Activated naive CD8-positive, alpha-beta T cell treated with anti-CD3 and anti-CD28 coated beads, Interleukin-2, amount 10 ng/mL, durations not matched to agents 7 days and 5 days (primary cell): ENCODE measurements at regions not wholly inside any gene's neighbourhood (a gene's known extent, or its start where the extent isn't known, plus 50 kb on each side); places are given as distances from the start of the nearest gene placed in this dataset.

ENCODE experiments used
- ATAC-seq: fragments of 150-1000 bp; cut with Tn5 transposase; one replicate; pipeline ENCODE4 v1.10.0; 2021; ENCODE audit warnings: low read depth, moderate library complexity
- POLR2A ChIA-PET: fragments of 350-600 bp; sonication (Branson Sonifier 250); formaldehyde crosslinking; loops from one replicate; lab custom pipeline; 2021; ENCODE audit warnings: antibody characterized with exemption; lab: Charles Lee
- DNase-seq: peaks from one replicate; pipeline ENCODE4 v3.0.0; 2021
- H3K27ac Mint-ChIP-seq: one replicate; pipeline ENCODE4 v1.8.0; 2022; ENCODE audit warnings: mild to moderate bottlenecking, mixed read lengths
- H3K27me3 Mint-ChIP-seq: one replicate; pipeline ENCODE4 v1.8.0; 2022; ENCODE audit warnings: mild to moderate bottlenecking, moderate library complexity, mixed read lengths
- H3K36me3 Mint-ChIP-seq: one replicate; pipeline ENCODE4 v1.8.0; 2021; ENCODE audit warnings: mild to moderate bottlenecking, mixed read lengths
- H3K4me1 Mint-ChIP-seq: one replicate; pipeline ENCODE4 v1.8.0; 2021; ENCODE audit warnings: mixed read lengths
- H3K4me3 Mint-ChIP-seq: one replicate; pipeline ENCODE4 v1.8.0; 2022; ENCODE audit warnings: mild to moderate bottlenecking, moderate library complexity, mixed read lengths
- H3K9me3 Mint-ChIP-seq: one replicate; pipeline ENCODE4 v1.8.0; 2021; ENCODE audit warnings: mixed read lengths

- Mint-ChIP-seq H3K27me3 (peaks cover 11% of the 10 kb centered on the region), H3K4me3 (no peak overlapping the region), H3K9me3 (no peaks in the 10 kb centered on the region), H3K4me1 (no peaks in the 10 kb centered on the region), H3K27ac (no peak overlapping the region), H3K36me3 (no peaks in the 10 kb centered on the region)
- no peak for DNase-seq
- POLR2A ChIA-PET = no interaction called here
- ATAC-seq = no peak
Observed at GRCh38 chr11:116532066-116532465, 240.7 kb downstream of the BUD13 start.

GRCh38 chr11:116530705-116531104 lies 242.1 kb downstream of the BUD13 start:
- POLR2A ChIA-PET = no interaction called here
- no peak for DNase-seq
- no peaks in the 10 kb centered on the region for H3K36me3 Mint-ChIP-seq
- H3K4me3 Mint-ChIP-seq = no peak overlapping the region
- no peak for ATAC-seq
- no peak overlapping the region for H3K27ac Mint-ChIP-seq
- H3K27me3 Mint-ChIP-seq = peaks cover 11% of the 10 kb centered on the region
- H3K9me3 Mint-ChIP-seq = no peaks in the 10 kb centered on the region
- no peaks in the 10 kb centered on the region for H3K4me1 Mint-ChIP-seq

GRCh38 chr11:116529271-116529670 lies 243.5 kb downstream of the BUD13 start:
- ATAC-seq = no peak
- H3K27ac Mint-ChIP-seq = no peak overlapping the region
- peaks cover 11% of the 10 kb centered on the region for H3K27me3 Mint-ChIP-seq
- no peaks in the 10 kb centered on the region for H3K36me3 Mint-ChIP-seq
- no peaks in the 10 kb centered on the region for H3K4me1 Mint-ChIP-seq
- H3K9me3 Mint-ChIP-seq = no peaks in the 10 kb centered on the region
- no peak for DNase-seq
- POLR2A ChIA-PET = no interaction called here
- no peak overlapping the region for H3K4me3 Mint-ChIP-seq

- H3K4me3 Mint-ChIP-seq = no peak overlapping the region
- H3K9me3 Mint-ChIP-seq = no peaks in the 10 kb centered on the region
- no peak for ATAC-seq
- H3K27me3 Mint-ChIP-seq = peaks cover 9% of the 10 kb centered on the region
- no peak for DNase-seq
- H3K27ac Mint-ChIP-seq = no peak overlapping the region
- no peaks in the 10 kb centered on the region for H3K36me3 Mint-ChIP-seq
- POLR2A ChIA-PET = no interaction called here
- no peaks in the 10 kb centered on the region for H3K4me1 Mint-ChIP-seq
Observed at GRCh38 chr11:116527180-116527991, 245.4 kb downstream of the BUD13 start.

GRCh38 chr11:116525961-116526495 lies 246.8 kb downstream of the BUD13 start:
- no peaks in the 10 kb centered on the region for H3K4me1 Mint-ChIP-seq
- H3K4me3 Mint-ChIP-seq = no peak overlapping the region
- no peaks in the 10 kb centered on the region for H3K36me3 Mint-ChIP-seq
- POLR2A ChIA-PET = no interaction called here
- H3K27ac Mint-ChIP-seq = no peak overlapping the region
- DNase-seq (no peak), ATAC-seq (no peak)
- H3K9me3 Mint-ChIP-seq = no peaks in the 10 kb centered on the region
- peaks cover 12% of the 10 kb centered on the region for H3K27me3 Mint-ChIP-seq

- Mint-ChIP-seq H3K9me3 (no peaks in the 10 kb centered on the region), H3K27me3 (peaks cover 10% of the 10 kb centered on the region), H3K27ac (no peak overlapping the region), H3K4me1 (no peaks in the 10 kb centered on the region), H3K36me3 (no peaks in the 10 kb centered on the region), H3K4me3 (no peak overlapping the region)
- ATAC-seq (no peak), DNase-seq (no peak)
- POLR2A ChIA-PET = no interaction called here
Observed at GRCh38 chr11:116519499-116519898, 253.3 kb downstream of the BUD13 start.

GRCh38 chr11:116518141-116518540 lies 254.6 kb downstream of the BUD13 start:
- DNase-seq = no peak
- Mint-ChIP-seq H3K27me3 (peaks cover 6% of the 10 kb centered on the region), H3K4me3 (no peak overlapping the region), H3K4me1 (no peaks in the 10 kb centered on the region), H3K9me3 (no peaks in the 10 kb centered on the region), H3K27ac (no peak overlapping the region), H3K36me3 (no peaks in the 10 kb centered on the region)
- no peak for ATAC-seq
- POLR2A ChIA-PET = no interaction called here

- no peak overlapping the region for H3K27ac Mint-ChIP-seq
- H3K9me3 Mint-ChIP-seq = no peaks in the 10 kb centered on the region
- H3K27me3 Mint-ChIP-seq = peaks cover 6% of the 10 kb centered on the region
- ATAC-seq (no peak), DNase-seq (no peak)
- H3K36me3 Mint-ChIP-seq = no peaks in the 10 kb centered on the region
- POLR2A ChIA-PET = no interaction called here
- H3K4me1 Mint-ChIP-seq = no peaks in the 10 kb centered on the region
- H3K4me3 Mint-ChIP-seq = no peak overlapping the region
Observed at GRCh38 chr11:116517584-116517983, 255.2 kb downstream of the BUD13 start.

GRCh38 chr11:116517077-116517476 lies 255.7 kb downstream of the BUD13 start:
- no peaks in the 10 kb centered on the region for H3K36me3 Mint-ChIP-seq
- peaks cover 3% of the 10 kb centered on the region for H3K27me3 Mint-ChIP-seq
- POLR2A ChIA-PET = no interaction called here
- no peak for DNase-seq
- no peaks in the 10 kb centered on the region for H3K9me3 Mint-ChIP-seq
- no peak for ATAC-seq
- H3K27ac Mint-ChIP-seq = no peak overlapping the region
- H3K4me1 Mint-ChIP-seq = no peaks in the 10 kb centered on the region
- no peak overlapping the region for H3K4me3 Mint-ChIP-seq

- DNase-seq (no peak), ATAC-seq (no peak)
- Mint-ChIP-seq H3K27me3 (peaks cover 2% of the 10 kb centered on the region), H3K4me1 (no peaks in the 10 kb centered on the region), H3K4me3 (no peak overlapping the region), H3K27ac (no peak overlapping the region), H3K9me3 (no peaks in the 10 kb centered on the region), H3K36me3 (no peaks in the 10 kb centered on the region)
- POLR2A ChIA-PET = no interaction called here
Observed at GRCh38 chr11:116515664-116516184, 257.1 kb downstream of the BUD13 start.

- no peak overlapping the region for H3K4me3 Mint-ChIP-seq
- H3K36me3 Mint-ChIP-seq = no peaks in the 10 kb centered on the region
- no peaks in the 10 kb centered on the region for H3K9me3 Mint-ChIP-seq
- peaks cover 3% of the 10 kb centered on the region for H3K27me3 Mint-ChIP-seq
- ATAC-seq (no peak), DNase-seq (no peak)
- no peaks in the 10 kb centered on the region for H3K4me1 Mint-ChIP-seq
- H3K27ac Mint-ChIP-seq = no peak overlapping the region
- POLR2A ChIA-PET = no interaction called here
Observed at GRCh38 chr11:116513894-116514293, 258.9 kb downstream of the BUD13 start.

GRCh38 chr11:116513278-116513823 lies 259.4 kb downstream of the BUD13 start:
- peaks cover 3% of the 10 kb centered on the region for H3K27me3 Mint-ChIP-seq
- POLR2A ChIA-PET = no interaction called here
- DNase-seq (no peak), ATAC-seq (no peak)
- no peaks in the 10 kb centered on the region for H3K36me3 Mint-ChIP-seq
- H3K4me1 Mint-ChIP-seq = no peaks in the 10 kb centered on the region
- H3K4me3 Mint-ChIP-seq = no peak overlapping the region
- no peak overlapping the region for H3K27ac Mint-ChIP-seq
- H3K9me3 Mint-ChIP-seq = no peaks in the 10 kb centered on the region

- H3K4me1 Mint-ChIP-seq = no peaks in the 10 kb centered on the region
- POLR2A ChIA-PET = no interaction called here
- H3K27me3 Mint-ChIP-seq = peaks cover 3% of the 10 kb centered on the region
Observed at GRCh38 chr11:116512841-116513240, 259.9 kb downstream of the BUD13 start.

GRCh38 chr11:116511684-116512083 lies 261.1 kb downstream of the BUD13 start:
- Mint-ChIP-seq H3K4me1 (no peaks in the 10 kb centered on the region), H3K9me3 (no peaks in the 10 kb centered on the region), H3K4me3 (no peak overlapping the region), H3K27ac (no peak overlapping the region), H3K27me3 (peaks cover 3% of the 10 kb centered on the region), H3K36me3 (no peaks in the 10 kb centered on the region)
- ATAC-seq (no peak), DNase-seq (no peak)
- POLR2A ChIA-PET = no interaction called here

More at GRCh38 chr11:116512841-116513240, 259.9 kb downstream of the BUD13 start:
- Mint-ChIP-seq H3K4me3 (no peak overlapping the region), H3K27ac (no peak overlapping the region), H3K36me3 (no peaks in the 10 kb centered on the region), H3K9me3 (no peaks in the 10 kb centered on the region)
- ATAC-seq (no peak), DNase-seq (no peak)
